GM12878 (cell line): ENCODE measurements at regions not wholly inside any gene's neighbourhood (a gene's known extent, or its start where the extent isn't known, plus 50 kb on each side); places are given as distances from the start of the nearest gene placed in this dataset.

ENCODE experiments used
- ATAC-seq: fragments of 200-7000 bp; cut with Tn5 transposase; 3 replicates; pipeline ENCODE4 v1.9.1; 2020; ENCODE audit warnings: mild to moderate bottlenecking, moderate library complexity
- BruUV-seq: library from RNA; stranded (reverse); fragments of 400-500 nt; replicated peaks from 2 replicates; lab custom pipeline; 2021; lab: Mats Ljungman, UMichigan
- CTCF ChIA-PET: fragments of 300-600 bp; sonication (Branson Sonifier 250); formaldehyde crosslinking; extraction: SDS; loops from one replicate; lab custom pipeline; 2021; ENCODE audit warnings: inconsistent platforms; lab: Yijun Ruan, JAX
- POLR2A ChIA-PET: fragments of 350-600 bp; formaldehyde crosslinking; extraction: SDS; loops from one replicate; lab custom pipeline; 2021; ENCODE audit warnings: inconsistent platforms; lab: Charles Lee
- RAD21 ChIA-PET: fragments of 300-600 bp; sonication (Branson Sonifier 250); formaldehyde crosslinking; loops from one replicate; lab custom pipeline; 2023; ENCODE audit warnings: antibody characterized with exemption; ENCODE audit not compliant: unreplicated experiment; lab: Charles Lee
- SMC1A ChIA-PET: fragments of 300-600 bp; sonication (Branson Sonifier 250); formaldehyde crosslinking; loops from one replicate; lab custom pipeline; 2023; ENCODE audit not compliant: unreplicated experiment, uncharacterized antibody; lab: Charles Lee
- DNase-seq: peaks from one replicate; pipeline ENCODE4 v3.0.0-alpha.2; 2011; ENCODE audit warnings: low read depth, low spot score
- FAIRE-seq: peaks from 3 replicates; lab custom pipeline; 2011; peaks lifted over from hg19 to GRCh38; lab: Jason Lieb, UNC
- H2AFZ ChIP-seq: 2 replicates; pipeline ENCODE4 v1.6.0; 2011; ENCODE audit warnings: low read depth, low read length, control low read depth; ENCODE audit not compliant: control insufficient read depth
- H3K27ac ChIP-seq: 2 replicates; pipeline ENCODE4 v1.5.1; 2011; ENCODE audit warnings: control low read depth; ENCODE audit not compliant: control insufficient read depth, insufficient read depth
- H3K27me3 ChIP-seq, 2 experiments: replicated peaks in 1 of 2; 2 replicates each; pipeline versions ENCODE4 v1.6.0 to v1.6.1; 2011; ENCODE audit warnings: low read length in 1 of 2; ENCODE audit not compliant: control insufficient read depth in 2 of 2, insufficient read depth in 2 of 2
- H3K36me3 ChIP-seq, 2 experiments: 2 replicates each; pipeline ENCODE4 v1.5.1; 2011; ENCODE audit warnings: low read length in 1 of 2; ENCODE audit not compliant: control insufficient read depth in 2 of 2, insufficient read depth in 2 of 2
- H3K4me1 ChIP-seq: 2 replicates; pipeline ENCODE4 v1.6.1; 2011; ENCODE audit warnings: mild to moderate bottlenecking, low read length, moderate library complexity, mixed read lengths; ENCODE audit not compliant: control insufficient read depth, insufficient read depth
- H3K4me2 ChIP-seq: 2 replicates; pipeline ENCODE4 v1.6.0; 2011; ENCODE audit warnings: control low read depth; ENCODE audit not compliant: control insufficient read depth, insufficient read depth
- H3K4me3 ChIP-seq: fragments of 200-600 bp; sonication (generic); 2 replicates; pipeline ENCODE4 v1.5.1; 2016
- H3K79me2 ChIP-seq: 2 replicates; pipeline ENCODE4 v1.6.0; 2011; ENCODE audit warnings: low read length; ENCODE audit not compliant: control insufficient read depth, insufficient read depth
- H3K9ac ChIP-seq: 2 replicates; pipeline ENCODE4 v1.8.0; 2011; ENCODE audit warnings: low read length, control low read depth, mixed read lengths; ENCODE audit not compliant: control insufficient read depth, insufficient read depth
- H3K9me3 ChIP-seq: replicated peaks from 3 replicates; pipeline ENCODE4 v1.5.1; 2011; ENCODE audit warnings: mild to moderate bottlenecking, low read length; ENCODE audit not compliant: control insufficient read depth, insufficient read depth
- H4K20me1 ChIP-seq: 2 replicates; pipeline ENCODE4 v1.6.0; 2011; ENCODE audit not compliant: control insufficient read depth, insufficient read depth
- CBFB ChIP-seq: IDR thresholded peaks from 2 replicates; pipeline ENCODE4 v1.6.1; 2016; ENCODE audit warnings: antibody characterized with exemption, low read depth
- CBX5 ChIP-seq: sonication (generic); IDR thresholded peaks from 2 replicates; pipeline ENCODE4 v1.6.1; 2016; ENCODE audit warnings: low read depth, moderate library complexity, mild to moderate bottlenecking, inconsistent platforms
- CTCF ChIP-seq, 3 experiments: IDR thresholded peaks in 2 of 3; conservative IDR thresholded peaks in 1 of 3; 2 replicates each; pipeline ENCODE4 v1.5.1; 2011; ENCODE audit warnings: low read depth in 3 of 3, low read length in 3 of 3, mild to moderate bottlenecking in 3 of 3, control low read depth in 2 of 3, moderate library complexity in 2 of 3, inconsistent platforms in 1 of 3, mixed read lengths in 1 of 3; ENCODE audit not compliant: control insufficient read depth in 2 of 3, insufficient read depth in 1 of 3; ENCODE audit errors: extremely low read depth in 1 of 3
- ESRRA ChIP-seq: IDR thresholded peaks from 2 replicates; pipeline ENCODE4 v1.6.1; 2012; ENCODE audit warnings: mild to moderate bottlenecking, low read length, improper control_type of control experiment
- FOXM1 ChIP-seq: IDR thresholded peaks from 2 replicates; pipeline ENCODE4 v1.6.1; 2012; ENCODE audit warnings: low read depth, mild to moderate bottlenecking, inconsistent platforms, low read length, moderate library complexity
- HDAC2 ChIP-seq: fragments of 200-600 bp; sonication (generic); IDR thresholded peaks from 2 replicates; pipeline ENCODE4 v1.6.1; 2017
- IKZF1 ChIP-seq: fragments of 450-650 bp; conservative IDR thresholded peaks from 2 replicates; pipeline ENCODE4 v1.6.1; 2017; ENCODE audit warnings: antibody characterized with exemption, mild to moderate bottlenecking
- MYB ChIP-seq: fragments of 150-350 bp; IDR thresholded peaks from 2 replicates; pipeline ENCODE4 v1.6.1; 2014; ENCODE audit warnings: mild to moderate bottlenecking, low read depth, low read length, borderline replicate concordance
- NFYB ChIP-seq: IDR thresholded peaks from 2 replicates; pipeline ENCODE4 v1.6.1; 2011; ENCODE audit warnings: low read depth, mild to moderate bottlenecking, low read length, improper control_type of control experiment, moderate library complexity; ENCODE audit not compliant: insufficient read depth
- RBBP5 ChIP-seq: fragments of 200-600 bp; sonication (generic); conservative IDR thresholded peaks from 2 replicates; pipeline ENCODE4 v1.6.1; 2016
- SKIL ChIP-seq: fragments of 450-650 bp; IDR thresholded peaks from 2 replicates; pipeline ENCODE4 v1.6.1; 2017; ENCODE audit warnings: mild to moderate bottlenecking, low read depth, inconsistent platforms; ENCODE audit not compliant: poor library complexity, severe bottlenecking
- SMAD1 ChIP-seq: fragments of 450-650 bp; IDR thresholded peaks from 2 replicates; pipeline ENCODE4 v1.6.1; 2018; ENCODE audit warnings: mild to moderate bottlenecking, low read depth; ENCODE audit not compliant: partially characterized antibody
- TCF7 ChIP-seq: IDR thresholded peaks from 2 replicates; pipeline ENCODE4 v1.6.1; 2014; ENCODE audit warnings: antibody characterized with exemption, borderline replicate concordance
- ZNF274 ChIP-seq: IDR thresholded peaks from one replicate; pipeline ENCODE4 v1.8.0; 2011; ENCODE audit not compliant: insufficient read length, insufficient read depth
- ZNF384 ChIP-seq: IDR thresholded peaks from 2 replicates; pipeline ENCODE4 v1.6.1; 2012; ENCODE audit warnings: low read depth, mild to moderate bottlenecking, low read length, improper control_type of control experiment, borderline replicate concordance
- ZSCAN29 ChIP-seq: fragments of 450-650 bp; IDR thresholded peaks from 2 replicates; pipeline ENCODE4 v1.6.1; 2017; ENCODE audit warnings: mild to moderate bottlenecking, moderate library complexity
- WGBS: methylation state at CpG from one replicate; pipeline ENCODE4 v1.1.6; 2016; ENCODE audit warnings: low lambda C conversion rate; ENCODE audit not compliant: insufficient replicate concordance, insufficient coverage; ENCODE audit errors: missing lambda C conversion rate; 5-methylcytosine and 5-hydroxymethylcytosine counted together
- in situ Hi-C: fragments of 300-500 bp; cut with MboI; formaldehyde crosslinking; loops from 9 replicates; pipeline ENCODE4 v1.14.3; 2018; ENCODE audit warnings: mixed read lengths
- intact Hi-C: fragments of 100-400 bp; cut with micrococcal nuclease; formaldehyde crosslinking; loops from one replicate; pipeline ENCODE4 v1.14.2; 2022; ENCODE audit not compliant: unreplicated experiment
- TF ChIP-seq, protein P1 (sequence below): fragments of 150-350 bp; IDR thresholded peaks from 2 replicates; pipeline ENCODE4 v1.6.1; 2014; ENCODE audit warnings: mild to moderate bottlenecking, low read depth, low read length

GRCh38 chr20:63128367-63128766 is 87.6 kb downstream of the YTHDF1 start (continued):
- no peak for TF ChIP-seq SKIL

GRCh38 chr20:63127700-63128364 is 88.1 kb downstream of the YTHDF1 start:
- no peak for FAIRE-seq
- ChIA-PET RAD21 (no interaction called here), CTCF (no interaction called here)
- TF ChIP-seq ZNF384, result no peak
- TF ChIP-seq ESRRA, result no peak
- TF ChIP-seq HDAC2, result no peak
- TF ChIP-seq, protein P1, sequence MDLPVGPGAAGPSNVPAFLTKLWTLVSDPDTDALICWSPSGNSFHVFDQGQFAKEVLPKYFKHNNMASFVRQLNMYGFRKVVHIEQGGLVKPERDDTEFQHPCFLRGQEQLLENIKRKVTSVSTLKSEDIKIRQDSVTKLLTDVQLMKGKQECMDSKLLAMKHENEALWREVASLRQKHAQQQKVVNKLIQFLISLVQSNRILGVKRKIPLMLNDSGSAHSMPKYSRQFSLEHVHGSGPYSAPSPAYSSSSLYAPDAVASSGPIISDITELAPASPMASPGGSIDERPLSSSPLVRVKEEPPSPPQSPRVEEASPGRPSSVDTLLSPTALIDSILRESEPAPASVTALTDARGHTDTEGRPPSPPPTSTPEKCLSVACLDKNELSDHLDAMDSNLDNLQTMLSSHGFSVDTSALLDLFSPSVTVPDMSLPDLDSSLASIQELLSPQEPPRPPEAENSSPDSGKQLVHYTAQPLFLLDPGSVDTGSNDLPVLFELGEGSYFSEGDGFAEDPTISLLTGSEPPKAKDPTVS, result no peak
- no peak for TF ChIP-seq RBBP5
- no peak for TF ChIP-seq SMAD1
- no peak for TF ChIP-seq ZSCAN29
- TF ChIP-seq CTCF (IDR thresholded peaks at IDR 0.05 in 2 of 3, conservative IDR thresholded peaks at IDR 0.05 in 1 of 3; ENCODE audit: control insufficient read depth in 2 of 3, extremely low read depth in 1 of 3, insufficient read depth in 1 of 3, low read depth in 3 of 3, low read length in 3 of 3), result no peak
- TF ChIP-seq TCF7, result no peak
- TF ChIP-seq CBX5, result no peak
- no peak for TF ChIP-seq ZNF274
- no peak for TF ChIP-seq CBFB
- no peak for TF ChIP-seq MYB
- no peak for TF ChIP-seq IKZF1
- TF ChIP-seq FOXM1, result no peak
- TF ChIP-seq NFYB, result no peak

More at GRCh38 chr20:63127700-63128364, 88.1 kb downstream of the YTHDF1 start:
- no peaks in the 10 kb centered on the region for H3K36me3 ChIP-seq
- no peak overlapping the region for H2AFZ ChIP-seq
- POLR2A ChIA-PET, result no interaction called here
- ATAC-seq (no peak), DNase-seq (no peak)
- H3K9me3 ChIP-seq, result no peaks in the 10 kb centered on the region
- BruUV-seq, result no TSS peak
- 52% methylated on average over 21 of the region's 21 CpGs for WGBS
- H3K9ac ChIP-seq, result no peak overlapping the region
- H3K27ac ChIP-seq, result no peak overlapping the region
- H3K79me2 ChIP-seq, result no peaks in the 10 kb centered on the region
- in situ Hi-C loops (no loop called here), intact Hi-C loops (no loop called here)
- H3K27me3 ChIP-seq, result peaks cover 0 to 2% of the 10 kb centered on the region in 2 experiments; a peak in 3 of 4 replicates
- H4K20me1 ChIP-seq, result no peaks in the 10 kb centered on the region
- no peak overlapping the region for H3K4me3 ChIP-seq
- SMC1A ChIA-PET, result no interaction called here
- no peak overlapping the region for H3K4me2 ChIP-seq
- H3K4me1 ChIP-seq, result no peaks in the 10 kb centered on the region
